Ishikawa (cell line): ENCODE measurements at regions not wholly inside any gene's neighbourhood (a gene's known extent, or its start where the extent isn't known, plus 50 kb on each side); places are given as distances from the start of the nearest gene placed in this dataset.

Experiments
- CEBPB ChIP-seq: IDR thresholded peaks from 2 replicates; pipeline ENCODE4 v1.6.1; 2012
- CREB1 ChIP-seq: IDR thresholded peaks from 2 replicates; pipeline ENCODE4 v1.6.1; 2012; ENCODE audit warnings: low read depth
- EGR1 ChIP-seq: IDR thresholded peaks from 2 replicates; pipeline ENCODE4 v1.6.1; 2012
- EP300 ChIP-seq: IDR thresholded peaks from 2 replicates; pipeline ENCODE4 v1.6.1; 2012; ENCODE audit warnings: borderline replicate concordance
- FOXM1 ChIP-seq: IDR thresholded peaks from 2 replicates; pipeline ENCODE4 v1.6.1; 2012; ENCODE audit warnings: low read depth, borderline replicate concordance
- MAX ChIP-seq: IDR thresholded peaks from 2 replicates; pipeline ENCODE4 v1.6.1; 2012
- NFIC ChIP-seq: IDR thresholded peaks from 2 replicates; pipeline ENCODE4 v1.6.1; 2012
- RAD21 ChIP-seq: IDR thresholded peaks from 2 replicates; pipeline ENCODE4 v1.6.1; 2012; ENCODE audit warnings: low read depth
- TAF1 ChIP-seq: IDR thresholded peaks from 2 replicates; pipeline ENCODE4 v1.6.1; 2012; ENCODE audit warnings: low read depth, mild to moderate bottlenecking
- TCF12 ChIP-seq: IDR thresholded peaks from 2 replicates; pipeline ENCODE4 v1.6.1; 2012; ENCODE audit warnings: low read depth
- TEAD4 ChIP-seq: IDR thresholded peaks from 2 replicates; pipeline ENCODE4 v1.6.1; 2012
- YY1 ChIP-seq: IDR thresholded peaks from 2 replicates; pipeline ENCODE4 v1.6.1; 2012; ENCODE audit warnings: low read depth
- ZBTB7A ChIP-seq: IDR thresholded peaks from 2 replicates; pipeline ENCODE4 v1.6.1; 2012; ENCODE audit warnings: low read depth
- TF ChIP-seq, protein P1 (sequence below): IDR thresholded peaks from 2 replicates; pipeline ENCODE4 v1.6.1; 2012; ENCODE audit warnings: low read depth, mild to moderate bottlenecking
- TF ChIP-seq, protein P2 (sequence below): IDR thresholded peaks from 2 replicates; pipeline ENCODE4 v1.6.1; 2012

GRCh38 chr18:39801010-39801409 is 2154.0 kb upstream of the PIK3C3 start:
- TF ChIP-seq NFIC (no peak), YY1 (no peak), RAD21 (no peak), EGR1 (no peak), FOXM1 (no peak), TCF12 (no peak), CREB1 (no peak), ZBTB7A (no peak), TAF1 (no peak), CEBPB (no peak), EP300 (no peak)
- TF ChIP-seq, protein P1, sequence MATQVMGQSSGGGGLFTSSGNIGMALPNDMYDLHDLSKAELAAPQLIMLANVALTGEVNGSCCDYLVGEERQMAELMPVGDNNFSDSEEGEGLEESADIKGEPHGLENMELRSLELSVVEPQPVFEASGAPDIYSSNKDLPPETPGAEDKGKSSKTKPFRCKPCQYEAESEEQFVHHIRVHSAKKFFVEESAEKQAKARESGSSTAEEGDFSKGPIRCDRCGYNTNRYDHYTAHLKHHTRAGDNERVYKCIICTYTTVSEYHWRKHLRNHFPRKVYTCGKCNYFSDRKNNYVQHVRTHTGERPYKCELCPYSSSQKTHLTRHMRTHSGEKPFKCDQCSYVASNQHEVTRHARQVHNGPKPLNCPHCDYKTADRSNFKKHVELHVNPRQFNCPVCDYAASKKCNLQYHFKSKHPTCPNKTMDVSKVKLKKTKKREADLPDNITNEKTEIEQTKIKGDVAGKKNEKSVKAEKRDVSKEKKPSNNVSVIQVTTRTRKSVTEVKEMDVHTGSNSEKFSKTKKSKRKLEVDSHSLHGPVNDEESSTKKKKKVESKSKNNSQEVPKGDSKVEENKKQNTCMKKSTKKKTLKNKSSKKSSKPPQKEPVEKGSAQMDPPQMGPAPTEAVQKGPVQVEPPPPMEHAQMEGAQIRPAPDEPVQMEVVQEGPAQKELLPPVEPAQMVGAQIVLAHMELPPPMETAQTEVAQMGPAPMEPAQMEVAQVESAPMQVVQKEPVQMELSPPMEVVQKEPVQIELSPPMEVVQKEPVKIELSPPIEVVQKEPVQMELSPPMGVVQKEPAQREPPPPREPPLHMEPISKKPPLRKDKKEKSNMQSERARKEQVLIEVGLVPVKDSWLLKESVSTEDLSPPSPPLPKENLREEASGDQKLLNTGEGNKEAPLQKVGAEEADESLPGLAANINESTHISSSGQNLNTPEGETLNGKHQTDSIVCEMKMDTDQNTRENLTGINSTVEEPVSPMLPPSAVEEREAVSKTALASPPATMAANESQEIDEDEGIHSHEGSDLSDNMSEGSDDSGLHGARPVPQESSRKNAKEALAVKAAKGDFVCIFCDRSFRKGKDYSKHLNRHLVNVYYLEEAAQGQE = no peak
- TF ChIP-seq, protein P2, sequence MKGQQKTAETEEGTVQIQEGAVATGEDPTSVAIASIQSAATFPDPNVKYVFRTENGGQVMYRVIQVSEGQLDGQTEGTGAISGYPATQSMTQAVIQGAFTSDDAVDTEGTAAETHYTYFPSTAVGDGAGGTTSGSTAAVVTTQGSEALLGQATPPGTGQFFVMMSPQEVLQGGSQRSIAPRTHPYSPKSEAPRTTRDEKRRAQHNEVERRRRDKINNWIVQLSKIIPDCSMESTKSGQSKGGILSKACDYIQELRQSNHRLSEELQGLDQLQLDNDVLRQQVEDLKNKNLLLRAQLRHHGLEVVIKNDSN = no peak

- TF ChIP-seq RAD21 (no peak), TCF12 (no peak), FOXM1 (no peak)
These were observed 2156.0 kb upstream of the PIK3C3 start for GRCh38 chr18:39799006-39799405.

- TF ChIP-seq FOXM1 (no peak), TCF12 (no peak), RAD21 (no peak), MAX (no peak), CEBPB (no peak), EP300 (no peak), EGR1 (no peak), TEAD4 (no peak), ZBTB7A (no peak), NFIC (no peak), CREB1 (no peak), YY1 (no peak), TAF1 (no peak)
- TF ChIP-seq, protein P2 = no peak
- TF ChIP-seq, protein P1 = no peak
These were observed 2158.6 kb upstream of the PIK3C3 start for GRCh38 chr18:39796393-39796792.

- TF ChIP-seq RAD21 (no peak), CREB1 (no peak)
These were observed 2159.7 kb upstream of the PIK3C3 start for GRCh38 chr18:39795350-39795749.

DNA sequence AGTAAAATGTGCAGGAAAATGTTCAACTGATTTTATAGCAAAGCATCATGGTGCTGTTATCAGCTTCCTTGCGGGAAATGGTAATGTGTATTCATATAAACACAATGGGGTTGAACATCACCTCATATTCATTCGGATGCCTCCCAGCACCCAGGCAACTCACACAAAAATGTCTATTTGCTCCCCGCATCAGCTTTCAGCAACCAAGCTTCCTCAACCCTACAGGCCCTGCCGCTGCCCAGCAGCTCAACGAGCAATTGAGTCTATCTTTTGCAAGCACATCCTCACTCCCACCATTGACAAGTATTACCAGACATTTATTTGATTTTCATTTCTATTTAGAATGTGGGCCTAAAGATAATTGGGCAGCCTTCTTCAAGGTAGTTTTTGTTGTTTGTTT is 2161.4 kb upstream of the PIK3C3 start:
- TF ChIP-seq MAX (no peak), RAD21 (no peak)

GRCh38 chr18:39788383-39788782 is 2166.7 kb upstream of the PIK3C3 start:
- no peak for TF ChIP-seq YY1
- TF ChIP-seq, protein P2 = no peak
- no peak for TF ChIP-seq NFIC
- TF ChIP-seq TEAD4 = no peak
- TF ChIP-seq RAD21 = no peak
- TF ChIP-seq EP300 = no peak
- TF ChIP-seq FOXM1 = no peak
- TF ChIP-seq TAF1 = no peak
- TF ChIP-seq ZBTB7A = no peak
- no peak for TF ChIP-seq MAX
- TF ChIP-seq EGR1 = no peak
- TF ChIP-seq, protein P1 = no peak
- no peak for TF ChIP-seq CREB1
